Immature natural killer cell (primary cell): ENCODE measurements at regions not wholly inside any gene's neighbourhood (a gene's known extent, or its start where the extent isn't known, plus 50 kb on each side); places are given as distances from the start of the nearest gene placed in this dataset.

Source experiments
- DNase-seq, 3 donors: peaks; one replicate each; pipeline ENCODE4 v3.0.0; 2022; ENCODE audit warnings: mixed read lengths in 1 of 3
- H3K27ac Mint-ChIP-seq, 6 donors: one replicate each; pipeline ENCODE4 v1.8.0; 2020; ENCODE audit warnings: mixed read lengths in 6 of 6, mild to moderate bottlenecking in 5 of 6, inconsistent platforms in 4 of 6, moderate library complexity in 3 of 6
- H3K27me3 Mint-ChIP-seq, 3 donors: one replicate each; pipeline ENCODE4 v1.8.0; 2020 to 2021; ENCODE audit warnings: low read depth in 3 of 3, mild to moderate bottlenecking in 3 of 3, mixed read lengths in 3 of 3, moderate library complexity in 3 of 3, inconsistent platforms in 1 of 3
- H3K36me3 Mint-ChIP-seq, 3 donors: one replicate each; pipeline ENCODE4 v1.8.0; 2020; ENCODE audit warnings: mixed read lengths in 3 of 3, inconsistent platforms in 2 of 3, mild to moderate bottlenecking in 2 of 3
- H3K4me1 Mint-ChIP-seq, 2 donors: one replicate each; pipeline ENCODE4 v1.8.0; 2020; ENCODE audit warnings: inconsistent platforms in 2 of 2, mild to moderate bottlenecking in 2 of 2, mixed read lengths in 2 of 2, moderate library complexity in 1 of 2
- H3K4me3 Mint-ChIP-seq, 5 donors: one replicate each; pipeline ENCODE4 v1.8.0; 2020; ENCODE audit warnings: mild to moderate bottlenecking in 5 of 5, mixed read lengths in 5 of 5, inconsistent platforms in 3 of 5, moderate library complexity in 3 of 5
- H3K9me3 Mint-ChIP-seq, 6 donors: one replicate each; pipeline ENCODE4 v1.8.0; 2020; ENCODE audit warnings: mild to moderate bottlenecking in 6 of 6, mixed read lengths in 6 of 6, inconsistent platforms in 4 of 6, moderate library complexity in 3 of 6

- Mint-ChIP-seq H3K4me1 (peaks cover 6 to 7% of the 10 kb centered on the region in 2 donors), H3K27me3 (no peaks in the 10 kb centered on the region), H3K9me3 (no peaks in the 10 kb centered on the region), H3K4me3 (no peak overlapping the region), H3K36me3 (peaks cover 0 to 2% (median 0%) of the 10 kb centered on the region in 3 donors), H3K27ac (no peak overlapping the region)
- DNase-seq: no peak
Measured at GRCh38 chr14:65234752-65235361, 132.5 kb upstream of the MAX start.

GRCh38 chr14:65237023-65237814 lies 134.9 kb upstream of the MAX start:
- DNase-seq: no peak
- no peaks in the 10 kb centered on the region for H3K9me3 Mint-ChIP-seq
- no peaks in the 10 kb centered on the region for H3K36me3 Mint-ChIP-seq
- no peak overlapping the region for H3K27ac Mint-ChIP-seq
- no peaks in the 10 kb centered on the region for H3K4me1 Mint-ChIP-seq
- peaks cover 0 to 2% (median 0%) of the 10 kb centered on the region in 3 donors for H3K27me3 Mint-ChIP-seq
- H3K4me3 Mint-ChIP-seq: no peak overlapping the region

GRCh38 chr14:65237941-65238340 lies 135.6 kb upstream of the MAX start:
- H3K4me1 Mint-ChIP-seq: no peaks in the 10 kb centered on the region
- H3K27me3 Mint-ChIP-seq: peaks cover 0 to 2% (median 0%) of the 10 kb centered on the region in 3 donors
- no peak overlapping the region for H3K4me3 Mint-ChIP-seq
- no peaks in the 10 kb centered on the region for H3K9me3 Mint-ChIP-seq
- H3K36me3 Mint-ChIP-seq: no peaks in the 10 kb centered on the region
- no peak for DNase-seq
- no peak overlapping the region for H3K27ac Mint-ChIP-seq

- no peak overlapping the region for H3K4me3 Mint-ChIP-seq
- H3K4me1 Mint-ChIP-seq: no peaks in the 10 kb centered on the region
- no peaks in the 10 kb centered on the region for H3K36me3 Mint-ChIP-seq
- no peak overlapping the region for H3K27ac Mint-ChIP-seq
- peaks cover 0 to 2% (median 0%) of the 10 kb centered on the region in 3 donors for H3K27me3 Mint-ChIP-seq
- DNase-seq: no peak
- no peaks in the 10 kb centered on the region for H3K9me3 Mint-ChIP-seq
Measured at GRCh38 chr14:65238456-65238855, 136.1 kb upstream of the MAX start.

GRCh38 chr14:65239143-65239937 lies 137.0 kb upstream of the MAX start:
- H3K9me3 Mint-ChIP-seq: no peaks in the 10 kb centered on the region
- H3K4me3 Mint-ChIP-seq: no peak overlapping the region
- no peak overlapping the region for H3K27ac Mint-ChIP-seq
- no peak for DNase-seq
- no peaks in the 10 kb centered on the region for H3K4me1 Mint-ChIP-seq
- peaks cover 0 to 2% (median 0%) of the 10 kb centered on the region in 3 donors for H3K27me3 Mint-ChIP-seq
- no peaks in the 10 kb centered on the region for H3K36me3 Mint-ChIP-seq

GRCh38 chr14:65239938-65240296 lies 137.6 kb upstream of the MAX start:
- H3K4me1 Mint-ChIP-seq: no peaks in the 10 kb centered on the region
- H3K27me3 Mint-ChIP-seq: peaks cover 0 to 2% (median 0%) of the 10 kb centered on the region in 3 donors
- no peaks in the 10 kb centered on the region for H3K36me3 Mint-ChIP-seq
- DNase-seq: no peak
- no peak overlapping the region for H3K27ac Mint-ChIP-seq
- no peak overlapping the region for H3K4me3 Mint-ChIP-seq
- no peaks in the 10 kb centered on the region for H3K9me3 Mint-ChIP-seq

- Mint-ChIP-seq H3K4me3 (no peak overlapping the region), H3K4me1 (no peaks in the 10 kb centered on the region), H3K27ac (no peak overlapping the region), H3K9me3 (no peaks in the 10 kb centered on the region), H3K36me3 (no peaks in the 10 kb centered on the region), H3K27me3 (peaks cover 0 to 2% (median 2%) of the 10 kb centered on the region in 3 donors)
- no peak for DNase-seq
Measured at GRCh38 chr14:65241125-65241752, 138.9 kb upstream of the MAX start.

GRCh38 chr14:65242732-65243134 lies 140.4 kb upstream of the MAX start:
- Mint-ChIP-seq H3K27ac (no peak overlapping the region), H3K4me1 (no peaks in the 10 kb centered on the region), H3K36me3 (no peaks in the 10 kb centered on the region), H3K9me3 (peaks cover 0 to under 1% (median 0%) of the 10 kb centered on the region in 6 donors), H3K4me3 (no peak overlapping the region), H3K27me3 (peaks cover 0 to 2% (median 2%) of the 10 kb centered on the region in 3 donors)
- no peak for DNase-seq

- Mint-ChIP-seq H3K27me3 (peaks cover 0 to 2% (median 2%) of the 10 kb centered on the region in 3 donors), H3K9me3 (peaks cover 0 to 2% (median 0%) of the 10 kb centered on the region in 6 donors), H3K4me1 (no peaks in the 10 kb centered on the region), H3K27ac (no peak overlapping the region), H3K36me3 (no peaks in the 10 kb centered on the region), H3K4me3 (no peak overlapping the region)
- peak in 1 of 3 donors; percentile 10 for DNase-seq
Measured at GRCh38 chr14:65243766-65244442, 141.6 kb upstream of the MAX start.

GRCh38 chr14:65249471-65250161 lies 147.3 kb upstream of the MAX start:
- H3K4me3 Mint-ChIP-seq: no peak overlapping the region
- no peaks in the 10 kb centered on the region for H3K36me3 Mint-ChIP-seq
- peaks cover 0 to 2% (median 0%) of the 10 kb centered on the region in 6 donors for H3K9me3 Mint-ChIP-seq
- peaks cover 0 to 2% (median 0%) of the 10 kb centered on the region in 3 donors for H3K27me3 Mint-ChIP-seq
- no peak overlapping the region for H3K27ac Mint-ChIP-seq
- no peak for DNase-seq
- no peaks in the 10 kb centered on the region for H3K4me1 Mint-ChIP-seq

GRCh38 chr14:65250162-65250495 lies 147.8 kb upstream of the MAX start:
- peaks cover 0 to 2% (median 0%) of the 10 kb centered on the region in 6 donors for H3K9me3 Mint-ChIP-seq
- H3K4me3 Mint-ChIP-seq: no peak overlapping the region
- peaks cover 0 to 3% (median 0%) of the 10 kb centered on the region in 3 donors for H3K27me3 Mint-ChIP-seq
- no peak overlapping the region for H3K27ac Mint-ChIP-seq
- no peaks in the 10 kb centered on the region for H3K36me3 Mint-ChIP-seq
- no peaks in the 10 kb centered on the region for H3K4me1 Mint-ChIP-seq
- DNase-seq: no peak

- no peak overlapping the region for H3K27ac Mint-ChIP-seq
- no peak overlapping the region for H3K4me3 Mint-ChIP-seq
- H3K27me3 Mint-ChIP-seq: peaks cover 0 to 2% (median 0%) of the 10 kb centered on the region in 3 donors
- no peaks in the 10 kb centered on the region for H3K36me3 Mint-ChIP-seq
- no peaks in the 10 kb centered on the region for H3K4me1 Mint-ChIP-seq
- peaks cover 0 to 2% (median 0%) of the 10 kb centered on the region in 6 donors for H3K9me3 Mint-ChIP-seq
- DNase-seq: no peak
Measured at GRCh38 chr14:65251213-65251612, 148.9 kb upstream of the MAX start.
